A549 (cell line): ENCODE measurements at regions not wholly inside any gene's neighbourhood (a gene's known extent, or its start where the extent isn't known, plus 50 kb on each side); places are given as distances from the start of the nearest gene placed in this dataset.

ENCODE experiments used
- CBX2 ChIP-seq: fragments of 200-600 bp; sonication (generic); IDR thresholded peaks from 2 replicates; pipeline ENCODE4 v1.6.1; 2016; ENCODE audit warnings: low read depth, mild to moderate bottlenecking, borderline replicate concordance
- CHD2 ChIP-seq: fragments of 150-350 bp; IDR thresholded peaks from 2 replicates; pipeline ENCODE4 v1.6.1; 2014; ENCODE audit warnings: low read length; ENCODE audit not compliant: partially characterized antibody
- EHMT2 ChIP-seq: fragments of 200-600 bp; sonication (generic); IDR thresholded peaks from 2 replicates; pipeline ENCODE4 v1.6.1; 2016; ENCODE audit warnings: antibody characterized with exemption, low read depth, mild to moderate bottlenecking, moderate library complexity
- EP300 ChIP-seq, 2 experiments: fragments of >200 bp; sonication (Bioruptor Twin); formaldehyde crosslinking; IDR thresholded peaks; 2 replicates in 1 of 2; 3 replicates in 1 of 2; pipeline ENCODE4 v1.6.1; 2016 to 2017
- HOXA7 ChIP-seq: fragments of 250-450 bp; sonication (Bioruptor Pico); IDR thresholded peaks from 2 replicates; pipeline ENCODE4 v1.5.0; 2020; ENCODE audit warnings: mild to moderate bottlenecking, moderate library complexity
- JUN ChIP-seq, 2 experiments: fragments of >200 bp; sonication (Bioruptor Twin); formaldehyde crosslinking; IDR thresholded peaks; 2 replicates in 1 of 2; 3 replicates in 1 of 2; pipeline ENCODE4 v1.6.1; 2016 to 2017
- JUNB ChIP-seq: fragments of >200 bp; sonication (Bioruptor Twin); formaldehyde crosslinking; IDR thresholded peaks from 2 replicates; pipeline ENCODE4 v1.6.1; 2016
- MYC ChIP-seq: IDR thresholded peaks from 2 replicates; pipeline ENCODE4 v1.6.1; 2012; ENCODE audit warnings: mild to moderate bottlenecking, inconsistent platforms, low read length, improper control_type of control experiment, borderline replicate concordance
- PHF8 ChIP-seq: fragments of 200-600 bp; sonication (generic); IDR thresholded peaks from 2 replicates; pipeline ENCODE4 v1.6.1; 2016; ENCODE audit warnings: low read depth, mild to moderate bottlenecking, antibody characterized with exemption, moderate library complexity, borderline replicate concordance
- RAD21 ChIP-seq, 2 experiments: fragments of >200 bp in 1 of 2; sonication (Bioruptor Twin) in 1 of 2; formaldehyde crosslinking in 1 of 2; IDR thresholded peaks in 1 of 2; conservative IDR thresholded peaks in 1 of 2; 2 replicates in 1 of 2; 3 replicates in 1 of 2; pipeline ENCODE4 v1.6.1; 2012 to 2018; ENCODE audit warnings: inconsistent platforms in 1 of 2
- TF ChIP-seq, protein P1 (sequence below): fragments of >200 bp; sonication (Bioruptor Twin); formaldehyde crosslinking; IDR thresholded peaks from 3 replicates; pipeline ENCODE4 v1.5.1; 2016
- TF ChIP-seq, protein P2 (sequence below): fragments of 150-350 bp; IDR thresholded peaks from 2 replicates; pipeline ENCODE4 v1.6.1; 2014; ENCODE audit warnings: low read depth, mild to moderate bottlenecking, low read length

DNA sequence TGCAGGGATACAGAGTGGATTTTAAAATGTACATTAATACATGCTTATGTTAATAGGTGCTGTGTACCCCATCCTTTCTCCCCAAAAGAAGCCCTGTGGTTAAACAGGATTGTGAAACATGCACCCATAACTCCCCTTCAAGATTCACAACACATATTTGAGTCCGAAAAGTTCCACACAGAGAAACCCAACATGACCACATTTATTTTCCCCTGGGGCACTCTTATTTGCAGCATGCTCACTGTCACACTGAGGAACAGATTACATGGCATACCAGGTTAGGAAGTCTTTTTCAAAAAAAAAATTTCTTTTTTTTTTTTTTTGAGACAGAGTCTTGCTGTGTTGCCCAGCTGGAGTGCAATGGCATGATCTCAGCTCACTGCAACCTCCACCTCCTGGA lies 67.7 kb upstream of the COL5A2 start:
- TF ChIP-seq, protein P1, sequence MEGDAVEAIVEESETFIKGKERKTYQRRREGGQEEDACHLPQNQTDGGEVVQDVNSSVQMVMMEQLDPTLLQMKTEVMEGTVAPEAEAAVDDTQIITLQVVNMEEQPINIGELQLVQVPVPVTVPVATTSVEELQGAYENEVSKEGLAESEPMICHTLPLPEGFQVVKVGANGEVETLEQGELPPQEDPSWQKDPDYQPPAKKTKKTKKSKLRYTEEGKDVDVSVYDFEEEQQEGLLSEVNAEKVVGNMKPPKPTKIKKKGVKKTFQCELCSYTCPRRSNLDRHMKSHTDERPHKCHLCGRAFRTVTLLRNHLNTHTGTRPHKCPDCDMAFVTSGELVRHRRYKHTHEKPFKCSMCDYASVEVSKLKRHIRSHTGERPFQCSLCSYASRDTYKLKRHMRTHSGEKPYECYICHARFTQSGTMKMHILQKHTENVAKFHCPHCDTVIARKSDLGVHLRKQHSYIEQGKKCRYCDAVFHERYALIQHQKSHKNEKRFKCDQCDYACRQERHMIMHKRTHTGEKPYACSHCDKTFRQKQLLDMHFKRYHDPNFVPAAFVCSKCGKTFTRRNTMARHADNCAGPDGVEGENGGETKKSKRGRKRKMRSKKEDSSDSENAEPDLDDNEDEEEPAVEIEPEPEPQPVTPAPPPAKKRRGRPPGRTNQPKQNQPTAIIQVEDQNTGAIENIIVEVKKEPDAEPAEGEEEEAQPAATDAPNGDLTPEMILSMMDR, result no peak
- no peak for TF ChIP-seq JUNB
- no peak for TF ChIP-seq PHF8
- no peak for TF ChIP-seq JUN (IDR thresholded peaks at IDR 0.05)
- no peak for TF ChIP-seq EHMT2
- TF ChIP-seq EP300 (IDR thresholded peaks at IDR 0.05), result no peak
- no peak for TF ChIP-seq HOXA7 (CRISPR knock-in tag)
- TF ChIP-seq CHD2, result no peak
- TF ChIP-seq RAD21 (conservative IDR thresholded peaks at IDR 0.05 in 1 of 2, IDR thresholded peaks at IDR 0.05 in 1 of 2), result no peak
- TF ChIP-seq, protein P2, sequence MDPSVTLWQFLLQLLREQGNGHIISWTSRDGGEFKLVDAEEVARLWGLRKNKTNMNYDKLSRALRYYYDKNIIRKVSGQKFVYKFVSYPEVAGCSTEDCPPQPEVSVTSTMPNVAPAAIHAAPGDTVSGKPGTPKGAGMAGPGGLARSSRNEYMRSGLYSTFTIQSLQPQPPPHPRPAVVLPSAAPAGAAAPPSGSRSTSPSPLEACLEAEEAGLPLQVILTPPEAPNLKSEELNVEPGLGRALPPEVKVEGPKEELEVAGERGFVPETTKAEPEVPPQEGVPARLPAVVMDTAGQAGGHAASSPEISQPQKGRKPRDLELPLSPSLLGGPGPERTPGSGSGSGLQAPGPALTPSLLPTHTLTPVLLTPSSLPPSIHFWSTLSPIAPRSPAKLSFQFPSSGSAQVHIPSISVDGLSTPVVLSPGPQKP, result no peak
- no peak for TF ChIP-seq MYC
- no peak for TF ChIP-seq CBX2
